AML-193 (cell line): ENCODE measurements at regions not wholly inside any gene's neighbourhood (a gene's known extent, or its start where the extent isn't known, plus 50 kb on each side); places are given as distances from the start of the nearest gene placed in this dataset.
A peak's percentile ranks its signal among the peaks of the same experiment; 100 is the strongest.

Experiments
- DNase-seq, 2 experiments: peaks; one replicate each; lab custom pipeline; 2025; lab: John Stamatoyannopoulos, UW

DNA sequence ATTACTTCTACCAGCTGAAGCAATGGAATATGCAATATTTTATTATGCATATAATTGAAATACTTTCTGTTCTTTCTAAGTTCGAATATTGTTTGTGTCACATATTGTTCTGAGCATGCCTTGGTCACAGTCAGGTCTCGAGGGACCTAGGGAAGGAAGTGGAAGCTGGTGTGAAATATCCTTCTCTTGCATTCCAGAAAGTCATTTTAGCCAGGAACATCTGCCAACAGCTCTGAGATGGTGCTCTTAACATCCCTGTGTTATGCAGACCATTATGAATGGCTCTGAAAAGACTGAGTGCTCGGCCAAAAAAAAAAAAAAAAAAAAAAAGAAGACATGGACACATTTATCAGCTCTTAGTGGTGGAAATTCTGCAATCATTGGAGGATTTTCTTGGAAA lies 132.7 kb upstream of the JAG1 start:
- no peak for DNase-seq

DNA sequence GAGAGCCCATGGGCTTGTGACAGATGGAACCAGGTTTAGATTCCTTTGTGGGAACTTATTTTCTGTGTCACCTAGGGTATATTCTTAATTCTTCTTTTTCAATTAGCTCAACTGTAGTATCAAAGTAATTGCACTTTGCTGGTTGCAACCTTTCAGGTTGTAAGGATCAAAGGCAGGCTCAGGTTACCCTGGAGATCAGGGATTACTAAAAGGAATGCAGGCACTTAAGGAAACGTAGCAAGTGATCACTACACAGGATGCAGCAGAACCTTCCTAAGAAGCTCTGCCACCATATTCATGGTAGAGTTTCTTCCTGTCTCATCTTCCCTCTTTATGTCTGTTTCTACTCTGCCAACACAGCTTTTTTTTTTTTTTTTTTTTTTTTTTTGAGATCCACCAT lies 133.2 kb upstream of the JAG1 start:
- no peak for DNase-seq

DNA sequence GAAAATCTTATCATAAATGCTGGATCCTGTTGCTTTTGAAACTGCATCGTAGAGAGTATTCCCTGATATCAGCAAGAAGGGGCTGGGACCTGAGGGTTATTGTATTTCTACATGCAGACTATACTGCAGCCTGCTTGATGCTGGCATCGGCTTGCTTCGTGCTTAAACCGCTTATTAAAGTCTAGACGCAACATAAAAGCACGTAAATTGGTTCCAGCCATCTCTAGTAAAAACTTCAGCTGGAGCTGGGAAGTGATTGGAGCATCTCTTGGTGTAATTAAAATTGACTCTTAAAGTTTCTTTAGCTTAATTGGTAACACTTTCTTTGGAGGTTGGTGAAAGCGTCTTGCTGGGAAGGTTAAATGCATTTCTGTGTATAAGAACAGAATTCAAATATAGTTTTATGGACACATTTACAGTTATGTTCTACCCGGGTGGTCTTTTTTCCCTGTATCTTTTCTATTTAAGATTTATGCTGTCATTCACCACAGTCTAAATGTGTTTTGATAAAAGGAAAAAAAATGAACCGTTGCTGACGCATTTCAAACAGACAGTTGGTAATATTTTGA lies 139.0 kb upstream of the JAG1 start:
- DNase-seq, result no peak

DNA sequence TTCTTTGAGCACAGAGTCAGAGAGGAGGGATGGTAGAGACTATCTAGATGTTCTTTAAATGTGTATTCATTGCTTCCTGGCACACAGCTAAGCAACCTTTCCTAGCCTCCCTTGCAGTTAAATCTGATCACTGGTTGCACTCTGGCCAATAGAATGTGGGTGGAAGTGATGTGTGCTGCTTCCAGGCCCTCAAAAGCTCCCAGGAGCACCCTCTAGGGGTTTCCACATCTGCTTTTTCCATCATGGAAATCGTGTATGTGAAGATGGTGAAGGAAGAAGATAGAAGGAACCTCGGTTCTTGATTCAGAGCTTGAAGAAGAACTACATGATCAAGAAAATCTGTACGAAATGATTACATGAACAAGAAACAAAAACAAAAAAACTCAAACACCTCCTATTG lies 149.8 kb upstream of the JAG1 start:
- DNase-seq, result no peak

DNA sequence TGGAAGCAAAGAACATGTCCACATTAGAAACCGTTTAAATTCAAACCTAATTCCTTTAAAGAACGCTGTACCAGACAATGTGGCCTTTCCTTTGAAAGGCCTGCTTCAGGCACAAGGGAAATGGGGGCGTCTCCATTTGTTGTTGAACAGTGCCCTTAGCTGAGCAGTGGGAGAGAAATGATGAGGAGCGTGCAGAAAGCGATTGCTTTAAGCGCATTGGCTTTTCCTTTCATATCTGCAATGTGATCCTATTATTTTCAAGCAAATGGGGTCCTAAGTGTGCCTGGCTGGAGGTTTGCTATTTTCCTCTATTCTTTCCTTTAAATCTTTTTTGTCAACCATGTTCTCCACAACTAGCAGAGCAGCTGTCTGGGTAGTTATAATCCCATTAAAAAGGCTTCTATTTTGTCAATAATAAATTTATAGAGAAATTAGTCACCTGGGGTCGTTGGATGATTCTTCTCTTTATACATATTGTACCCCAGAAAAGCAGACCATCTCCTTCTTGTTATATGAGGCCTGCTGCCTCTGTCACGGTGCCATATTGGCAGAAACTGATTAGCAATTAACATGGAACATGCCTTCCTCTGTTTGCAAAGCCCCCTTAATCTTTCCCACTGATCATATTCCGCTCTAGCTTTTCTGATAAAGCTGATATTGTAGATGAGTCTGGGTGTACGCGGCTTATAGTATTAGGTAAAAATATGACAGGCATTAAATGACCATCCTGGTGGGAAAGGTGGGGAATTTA lies 151.1 kb upstream of the JAG1 start:
- no peak for DNase-seq

DNA sequence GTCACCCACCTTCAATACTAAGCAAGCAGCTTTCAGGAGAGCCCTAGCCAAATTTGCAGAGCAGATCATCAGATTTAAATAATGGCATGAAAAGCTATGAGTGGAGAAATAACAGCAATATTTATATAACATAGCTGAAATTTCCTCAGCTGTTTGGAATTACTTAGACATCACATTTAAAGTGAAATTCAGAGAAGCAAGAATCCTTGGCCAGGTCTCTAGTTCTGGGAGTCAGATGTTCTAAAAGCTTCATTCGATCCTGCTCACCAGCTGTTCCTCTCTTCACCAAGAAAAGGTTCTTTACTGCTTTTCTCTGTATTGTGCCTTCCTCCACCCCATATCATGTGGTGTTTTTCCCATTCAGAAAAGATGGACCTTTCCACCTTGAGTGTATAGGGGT lies 152.3 kb upstream of the JAG1 start:
- DNase-seq, result no peak

DNA sequence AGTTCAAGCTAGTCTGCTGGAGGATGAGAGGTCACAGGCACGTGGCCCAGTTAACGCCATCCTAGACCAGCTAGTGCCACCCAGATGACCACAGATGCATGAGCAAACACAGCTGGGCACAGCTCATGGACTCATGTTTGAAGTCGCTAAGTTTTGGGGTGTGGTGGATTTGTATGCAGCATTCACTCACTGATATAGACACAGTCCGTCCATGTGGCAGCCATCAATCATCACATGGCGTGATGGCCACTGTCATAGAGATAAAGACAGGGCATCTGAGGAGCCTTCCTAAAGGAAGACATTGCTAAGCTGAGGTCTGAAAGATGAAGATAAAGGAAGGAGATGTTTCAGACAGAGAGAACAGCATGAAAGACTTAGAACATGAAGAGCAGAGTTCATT lies 154.4 kb upstream of the JAG1 start:
- DNase-seq, result no peak

DNA sequence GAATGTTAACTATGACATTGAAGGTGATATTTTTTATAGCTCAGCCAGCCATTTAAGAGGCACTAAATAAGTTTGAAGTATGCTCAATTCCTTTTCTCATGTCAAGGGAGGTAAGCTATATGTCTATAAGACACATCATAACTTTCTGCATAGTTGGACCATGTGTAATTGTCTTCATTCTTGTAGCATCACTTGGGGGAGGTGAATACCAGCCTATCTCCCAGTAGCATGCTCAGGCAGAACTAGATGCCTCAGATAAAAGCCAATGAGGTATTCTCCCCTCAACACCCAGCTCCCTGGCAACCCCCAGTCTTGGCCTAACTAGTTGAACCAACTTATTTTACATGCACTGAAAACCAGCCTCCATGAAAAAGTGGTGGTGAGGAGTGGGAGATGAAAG lies 158.3 kb upstream of the JAG1 start:
- no peak for DNase-seq

DNA sequence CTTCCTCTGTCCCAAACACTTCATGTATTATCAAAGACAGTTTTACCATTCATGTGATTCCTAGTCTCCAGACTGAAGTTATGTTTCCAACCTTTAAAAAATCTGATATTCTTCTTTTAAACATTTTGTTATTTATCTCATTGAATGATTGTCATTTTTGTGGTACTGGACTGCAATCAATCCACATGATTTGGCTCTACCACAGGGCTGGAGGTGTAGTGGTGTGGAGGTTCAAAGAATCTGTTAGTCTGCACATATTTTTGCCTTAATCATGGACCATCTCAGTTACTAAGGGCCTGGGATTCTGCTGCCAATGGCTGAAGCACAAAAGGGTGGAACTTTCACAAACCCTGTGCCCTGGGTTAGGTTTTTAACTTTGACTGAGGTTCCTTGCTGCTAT lies 164.1 kb upstream of the JAG1 start:
- no peak for DNase-seq

DNA sequence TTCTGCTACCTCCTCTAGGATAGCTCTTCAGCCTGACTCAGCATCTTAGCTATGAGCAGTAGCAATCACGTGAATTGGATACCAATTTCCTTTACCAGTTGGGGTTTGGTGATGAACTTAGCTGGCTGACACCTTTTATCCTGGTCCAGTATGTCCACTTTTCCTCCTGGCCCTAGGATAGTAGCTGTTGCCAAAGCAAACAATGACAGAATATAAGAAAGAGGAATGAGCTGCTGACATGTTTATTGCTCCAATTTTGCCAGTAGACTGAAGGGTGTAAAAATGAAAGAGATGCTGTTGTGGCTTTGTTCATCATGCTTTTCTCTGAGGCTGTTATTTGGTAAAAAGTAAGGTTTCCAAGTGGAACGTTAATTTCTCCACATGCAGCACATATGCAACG lies 168.3 kb upstream of the JAG1 start:
- DNase-seq, result no peak

DNA sequence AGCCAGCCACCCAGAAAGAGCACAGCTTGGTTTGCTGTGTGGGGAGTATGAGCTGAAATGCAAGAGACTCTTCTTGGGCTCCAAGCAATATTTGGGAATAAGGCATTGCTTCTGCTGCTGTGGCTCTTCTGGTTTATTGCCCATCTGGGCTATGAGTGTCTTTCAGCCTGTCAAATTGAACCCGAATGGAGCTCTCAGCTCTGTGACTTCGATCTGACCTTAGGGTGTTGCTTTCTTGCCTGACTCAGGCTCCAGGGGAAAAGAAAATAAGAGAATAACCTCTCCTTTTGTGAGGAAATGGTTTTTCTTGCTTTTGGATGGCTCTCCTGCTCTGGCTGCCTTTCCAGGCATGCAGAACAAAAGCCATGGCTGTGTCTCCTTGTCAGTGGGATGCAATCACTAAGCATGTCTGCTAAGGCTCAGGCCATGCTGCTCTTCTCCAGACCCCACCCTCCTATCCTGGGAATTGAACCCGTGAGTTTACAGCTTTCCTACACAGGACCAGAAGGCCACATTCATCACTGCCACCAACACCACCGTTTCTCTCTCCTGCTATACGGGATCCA lies 169.4 kb upstream of the JAG1 start:
- DNase-seq, result no peak

DNA sequence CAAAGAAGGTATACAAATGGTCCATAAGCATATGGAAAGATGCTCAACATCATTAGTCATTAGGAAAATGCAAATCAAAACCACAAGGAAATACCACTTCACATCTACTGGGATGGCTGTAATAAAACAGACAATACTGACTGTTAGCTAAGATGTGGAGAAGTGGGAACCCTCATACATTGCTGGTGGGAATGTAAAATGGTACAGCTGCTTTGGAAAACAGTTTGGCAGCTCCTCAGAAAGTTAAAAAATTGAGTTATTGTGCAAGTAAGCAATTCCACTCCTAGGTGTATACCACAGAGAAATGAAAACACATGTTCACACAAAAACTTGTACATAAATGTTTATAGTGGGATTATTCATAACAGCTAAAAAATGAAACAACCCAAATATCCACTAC lies 173.0 kb upstream of the JAG1 start:
- no peak for DNase-seq

DNA sequence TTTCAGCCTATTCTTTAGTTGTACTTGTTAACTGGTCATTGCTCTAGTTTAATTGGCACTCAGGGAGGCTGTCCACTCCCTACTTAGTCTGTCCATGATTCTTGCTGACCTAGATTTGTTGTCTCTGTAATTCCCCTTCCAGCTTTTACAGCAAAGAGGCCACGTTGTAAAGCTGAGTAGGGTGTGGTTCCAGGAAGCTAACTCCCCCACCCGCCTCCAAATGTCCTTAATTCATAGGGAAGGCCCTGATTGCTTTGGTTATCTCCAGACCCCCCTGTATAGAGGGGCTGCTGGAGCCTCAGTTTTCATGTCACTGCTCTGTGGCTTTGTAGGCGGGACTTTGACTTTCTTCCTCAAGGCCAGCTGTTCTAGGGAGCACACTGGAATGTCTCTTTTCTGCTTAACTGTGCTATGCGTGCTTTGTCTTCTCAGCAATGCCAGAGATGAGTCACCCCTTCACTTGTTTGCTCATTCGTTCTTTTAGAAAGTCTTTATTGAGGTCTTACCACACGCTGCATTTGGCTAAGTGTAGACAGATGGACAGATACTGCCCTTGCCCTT lies 175.1 kb upstream of the JAG1 start:
- no peak for DNase-seq

DNA sequence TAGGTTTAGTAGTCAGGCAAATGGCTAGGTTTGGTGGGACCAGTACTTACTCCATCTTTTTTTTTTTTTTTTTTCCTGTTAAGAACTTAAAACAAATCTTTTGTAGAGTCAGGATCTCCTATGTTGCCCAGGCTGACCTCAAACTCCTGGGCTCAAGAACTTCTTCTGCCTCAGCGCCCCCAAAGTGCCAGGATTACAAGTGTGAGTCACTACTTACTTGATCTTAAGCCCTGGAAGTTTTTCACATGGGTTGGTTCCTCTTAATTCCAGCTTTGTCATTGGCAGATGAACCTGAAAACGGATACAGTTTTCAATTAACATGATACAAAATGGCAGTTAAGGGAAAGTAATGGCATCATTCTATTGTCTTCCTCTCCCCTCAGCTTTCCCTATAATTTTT lies 179.4 kb upstream of the JAG1 start:
- DNase-seq, result no peak

DNA sequence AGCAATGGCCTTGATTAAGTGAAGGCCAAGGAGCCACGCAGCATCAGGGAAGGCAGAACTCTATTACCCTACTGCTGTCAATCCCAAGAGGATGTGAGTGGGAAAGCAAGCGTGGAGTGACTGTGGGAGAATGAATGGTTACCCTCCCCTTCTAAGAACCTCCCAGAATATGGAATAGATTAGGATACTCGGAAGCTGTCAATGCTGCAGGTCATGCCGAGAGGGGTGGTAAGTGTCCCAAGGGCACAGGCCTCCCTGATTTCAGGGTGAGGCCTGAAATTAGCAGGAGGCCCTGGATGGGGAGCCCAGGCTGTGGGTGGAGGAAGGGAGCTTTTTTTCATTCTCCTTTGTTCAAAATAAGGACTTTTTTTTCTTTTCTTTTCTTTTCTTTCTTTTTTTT lies 179.9 kb upstream of the JAG1 start:
- DNase-seq, result no peak

DNA sequence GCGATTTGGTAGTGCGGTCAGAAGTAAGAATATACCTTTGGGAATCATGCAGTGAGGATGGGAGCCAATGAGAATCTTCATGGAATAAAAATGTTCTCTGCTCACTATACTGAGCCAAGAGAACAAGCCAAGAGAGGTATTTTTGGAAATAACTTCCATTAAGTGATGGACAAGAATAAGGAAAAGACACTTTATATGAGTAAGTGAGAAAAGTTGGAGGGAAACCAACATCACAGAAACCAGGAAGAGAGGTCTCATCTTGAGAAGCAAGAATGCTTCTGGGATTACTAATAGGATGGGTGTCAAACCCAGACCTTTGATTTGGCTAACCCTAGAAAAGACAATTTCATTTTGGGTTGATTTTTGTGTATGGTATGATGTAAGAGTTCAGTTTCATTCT lies 181.2 kb upstream of the JAG1 start:
- DNase-seq, result no peak

DNA sequence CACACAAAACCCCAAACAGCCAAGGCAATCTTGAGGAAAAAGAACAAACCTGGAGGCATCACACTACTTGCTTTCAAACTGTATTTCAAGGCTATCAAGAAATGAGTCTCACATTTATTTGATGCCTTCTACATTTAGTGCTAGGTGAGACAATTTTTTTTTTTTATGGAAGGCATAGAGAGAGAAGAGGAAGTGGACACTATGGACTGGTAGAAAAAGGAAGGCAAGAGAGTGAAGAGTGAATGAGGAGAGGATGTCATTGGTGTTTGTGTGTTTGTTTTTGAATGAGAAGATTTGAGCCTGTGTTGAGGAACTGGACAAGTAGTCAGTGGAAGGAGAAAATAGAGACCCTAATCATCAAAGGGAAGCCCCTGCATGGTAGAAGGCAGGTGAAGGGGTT lies 182.0 kb upstream of the JAG1 start:
- DNase-seq, result no peak

DNA sequence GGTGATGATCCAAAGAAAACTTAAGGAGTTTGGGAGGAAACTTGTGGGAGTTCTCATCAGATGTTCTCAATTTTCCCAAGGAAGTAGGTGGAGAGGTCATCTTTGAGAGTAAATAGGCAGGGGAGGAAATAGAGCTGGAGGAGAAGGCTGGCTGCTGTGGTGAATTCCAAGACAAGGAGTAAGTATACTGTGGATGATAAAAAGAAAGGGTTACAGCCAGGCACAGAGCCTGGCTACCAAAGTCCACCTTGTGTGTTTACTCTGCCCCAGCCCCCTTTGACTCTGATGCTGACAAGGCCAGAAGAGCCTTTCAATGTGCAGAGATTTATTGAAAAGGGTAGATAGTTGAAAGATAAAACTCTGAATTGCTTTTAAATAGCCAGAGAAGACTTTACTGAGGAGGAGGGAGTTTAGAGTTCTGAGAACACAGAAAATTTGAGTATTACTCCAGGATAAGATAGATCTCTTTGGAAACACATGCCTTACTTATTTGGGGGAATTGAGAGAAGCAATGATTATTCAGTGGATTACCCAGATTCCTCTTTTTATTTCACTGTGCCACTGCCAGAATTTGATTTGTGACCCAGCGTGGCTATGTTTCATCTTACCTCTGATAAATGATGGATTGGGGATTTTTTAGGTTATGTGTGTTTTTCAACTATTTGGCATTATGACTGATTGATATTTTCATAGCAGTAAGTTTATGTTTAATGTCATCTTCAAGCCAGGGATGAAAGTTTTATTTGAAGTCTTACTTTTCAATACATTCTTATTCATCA lies 182.6 kb upstream of the JAG1 start:
- no peak for DNase-seq

DNA sequence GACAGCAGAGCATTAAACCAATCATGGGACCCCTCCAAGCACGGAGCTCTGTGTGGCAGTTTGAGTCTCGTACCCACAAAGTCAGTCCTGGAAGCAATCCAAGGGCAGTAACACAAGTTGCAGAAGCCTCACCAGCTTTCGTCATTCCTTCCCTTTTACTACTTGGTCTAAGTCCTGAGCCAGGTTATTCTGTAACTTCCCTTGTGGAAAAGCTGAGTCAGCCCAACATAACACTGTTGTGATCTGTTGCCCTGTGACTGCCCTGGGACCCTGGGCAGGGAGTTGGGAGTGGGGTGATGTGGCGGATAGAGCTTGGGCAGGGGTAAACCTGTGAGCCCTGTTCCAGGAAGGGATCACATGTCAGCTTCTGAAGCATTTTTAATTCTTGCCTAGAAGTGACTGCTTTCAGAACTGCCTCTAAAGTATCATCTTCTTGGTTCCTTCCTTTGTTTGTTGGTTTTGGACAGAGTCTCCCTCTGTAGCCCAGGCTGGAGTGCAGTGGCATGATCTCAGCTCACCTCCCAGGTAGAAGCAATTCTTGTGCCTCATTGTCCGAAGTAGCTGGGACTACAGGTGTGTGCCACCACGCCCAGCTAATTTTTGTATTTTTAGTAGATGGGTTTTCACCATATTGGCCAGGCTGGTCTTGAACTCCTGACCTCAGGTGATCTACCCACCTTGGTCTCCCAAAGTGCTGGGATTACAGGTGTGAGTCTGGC lies 183.7 kb upstream of the JAG1 start:
- DNase-seq, result peak; percentile 94 to 96

DNA sequence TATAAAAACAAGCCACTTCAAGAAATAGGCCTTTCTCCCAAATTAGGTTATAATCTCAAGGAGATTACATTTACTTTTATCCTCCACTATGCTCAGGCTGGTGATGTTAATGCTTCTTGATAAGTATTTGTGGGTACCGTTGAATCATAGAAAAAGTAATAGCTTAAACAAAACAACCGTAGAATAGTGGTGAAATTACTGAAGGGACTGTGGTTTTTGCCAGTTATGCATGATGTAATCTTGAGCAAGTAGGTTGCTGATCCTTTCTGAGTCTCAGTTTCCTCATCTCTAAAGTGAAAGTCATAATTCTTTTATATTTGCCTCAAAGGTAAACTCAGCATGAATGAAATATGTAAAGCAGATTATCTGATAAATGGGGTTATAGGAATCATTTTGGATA lies 187.3 kb upstream of the JAG1 start:
- DNase-seq, result peak; percentile 63 to 65

DNA sequence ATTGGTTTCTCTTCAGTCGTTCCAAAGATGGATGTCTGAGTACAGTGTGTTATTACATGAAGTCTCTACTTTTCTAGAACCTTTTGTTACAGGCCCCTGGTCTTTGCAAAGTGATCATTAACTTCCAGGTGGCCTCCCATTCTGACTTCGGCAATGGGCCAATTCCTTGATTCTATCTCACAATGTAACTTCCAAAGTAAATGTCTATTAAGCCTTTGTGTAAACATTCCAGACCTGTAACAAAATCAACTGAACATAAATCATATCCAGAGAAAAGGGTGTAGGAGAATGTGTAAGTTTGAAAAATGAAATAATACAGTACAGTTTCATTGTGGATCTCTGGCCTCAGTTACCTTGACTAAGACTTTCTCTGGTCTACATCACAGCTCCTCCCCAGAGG lies 187.8 kb upstream of the JAG1 start:
- no peak for DNase-seq
